CD4-positive, alpha-beta T cell (primary cell): ENCODE measurements at regions not wholly inside any gene's neighbourhood (a gene's known extent, or its start where the extent isn't known, plus 50 kb on each side); places are given as distances from the start of the nearest gene placed in this dataset.

Experiments
- ATAC-seq: fragments of 200-7000 bp; cut with Tn5 transposase; one replicate; pipeline ENCODE4 v1.10.0; 2022; ENCODE audit warnings: mild to moderate bottlenecking; ENCODE audit not compliant: poor library complexity
- CTCF ChIA-PET: fragments of 350-600 bp; sonication (Branson Sonifier 250); formaldehyde crosslinking; loops from one replicate; lab custom pipeline; 2021; ENCODE audit warnings: antibody characterized with exemption, inconsistent platforms; lab: Charles Lee
- POLR2A ChIA-PET: fragments of 350-600 bp; sonication (Branson Sonifier 250); formaldehyde crosslinking; loops from one replicate; lab custom pipeline; 2021; ENCODE audit warnings: antibody characterized with exemption, inconsistent platforms; lab: Charles Lee
- DNase-seq, 14 experiments: peaks; one replicate each; pipeline ENCODE4 v3.0.0-alpha.2; 2013 to 2020; ENCODE audit warnings: mixed read lengths in 2 of 14
- H3K27ac ChIP-seq, 2 donors: one replicate each; pipeline versions ENCODE4 v1.5.1 to v1.7.0; 2013; ENCODE audit warnings: low read length in 2 of 2, low read depth in 1 of 2, mild to moderate bottlenecking in 1 of 2
- H3K27me3 ChIP-seq, 2 experiments: 1 replicate in 1 of 2; 2 replicates in 1 of 2; pipeline versions ENCODE4 v1.6.1 to v1.7.0; 2013; ENCODE audit warnings: low read length in 2 of 2, control low read depth in 1 of 2, mild to moderate bottlenecking in 1 of 2, moderate library complexity in 1 of 2; ENCODE audit not compliant: insufficient read depth in 2 of 2, control insufficient read depth in 1 of 2
- H3K36me3 ChIP-seq: one replicate; pipeline ENCODE4 v1.6.1; 2013; ENCODE audit warnings: low read length, control low read depth; ENCODE audit not compliant: insufficient read depth
- H3K4me1 ChIP-seq: one replicate; pipeline ENCODE4 v1.6.1; 2013; ENCODE audit warnings: low read length, control low read depth; ENCODE audit not compliant: insufficient read depth
- H3K4me3 ChIP-seq: one replicate; pipeline ENCODE4 v1.5.1; 2013; ENCODE audit warnings: mild to moderate bottlenecking, low read length, moderate library complexity
- H3K9me3 ChIP-seq, 2 experiments: 1 replicate in 1 of 2; 2 replicates in 1 of 2; pipeline versions ENCODE4 v1.6.1 to v1.7.0; 2013; ENCODE audit warnings: low read length in 2 of 2, mild to moderate bottlenecking in 2 of 2, control low read depth in 1 of 2, moderate library complexity in 1 of 2; ENCODE audit not compliant: control insufficient read depth in 1 of 2, insufficient read depth in 1 of 2
- H3K27ac Mint-ChIP-seq: one replicate; pipeline ENCODE4 v1.8.0; 2020; ENCODE audit warnings: mixed read lengths
- H3K27me3 Mint-ChIP-seq: one replicate; pipeline ENCODE4 v1.8.0; 2021; ENCODE audit warnings: mixed read lengths
- H3K36me3 Mint-ChIP-seq: one replicate; pipeline ENCODE4 v1.8.0; 2021; ENCODE audit warnings: low read depth, mixed read lengths
- H3K4me1 Mint-ChIP-seq: one replicate; pipeline ENCODE4 v1.8.0; 2021; ENCODE audit warnings: low read depth, mixed read lengths
- H3K4me3 Mint-ChIP-seq: one replicate; pipeline ENCODE4 v1.8.0; 2020; ENCODE audit warnings: mild to moderate bottlenecking, mixed read lengths
- H3K9me3 Mint-ChIP-seq: one replicate; pipeline ENCODE4 v1.8.0; 2020; ENCODE audit warnings: mixed read lengths
- CTCF ChIP-seq: fragments of 200-600 bp; IDR thresholded peaks from one replicate; pipeline ENCODE4 v1.8.0; 2022; ENCODE audit warnings: antibody characterized with exemption, mild to moderate bottlenecking
- intact Hi-C, 2 experiments: fragments of 100-400 bp; cut with DNase I in 1 of 2; cut with micrococcal nuclease in 1 of 2; formaldehyde crosslinking; loops; one replicate each; pipeline versions ENCODE4 v1.15.1 to v1.9.0; 2023 to 2025; cut with DNase I, micrococcal nuclease

- Histone ChIP-seq H3K27me3 (no peaks in the 10 kb centered on the region), H3K4me3 (no peak overlapping the region), H3K9me3 (no peaks in the 10 kb centered on the region), H3K27ac (no peak overlapping the region), H3K4me1 (no peaks in the 10 kb centered on the region), H3K36me3 (no peaks in the 10 kb centered on the region)
- H3K27me3 Mint-ChIP-seq: no peaks in the 10 kb centered on the region
- ChIA-PET CTCF (no interaction called here), POLR2A (no interaction called here)
- no peak overlapping the region for H3K4me3 Mint-ChIP-seq
- TF ChIP-seq CTCF: no peak
- H3K9me3 Mint-ChIP-seq: no peaks in the 10 kb centered on the region
- no peaks in the 10 kb centered on the region for H3K4me1 Mint-ChIP-seq
- no peak overlapping the region for H3K27ac Mint-ChIP-seq
- no peak for DNase-seq
- no peaks in the 10 kb centered on the region for H3K36me3 Mint-ChIP-seq
- no peak for ATAC-seq
- intact Hi-C loops: no loop called here
Measured at GRCh38 chr5:15393146-15393545, 106.8 kb upstream of the FBXL7 start.

GRCh38 chr5:15391704-15392397 lies 108.1 kb upstream of the FBXL7 start:
- DNase-seq (no peak), ATAC-seq (no peak)
- Mint-ChIP-seq H3K4me3 (no peak overlapping the region), H3K36me3 (no peaks in the 10 kb centered on the region), H3K27me3 (no peaks in the 10 kb centered on the region), H3K4me1 (no peaks in the 10 kb centered on the region), H3K9me3 (peaks cover 4% of the 10 kb centered on the region), H3K27ac (no peak overlapping the region)
- TF ChIP-seq CTCF: no peak
- Histone ChIP-seq H3K9me3 (no peaks in the 10 kb centered on the region), H3K27ac (no peak overlapping the region), H3K36me3 (no peaks in the 10 kb centered on the region), H3K27me3 (no peaks in the 10 kb centered on the region), H3K4me1 (no peaks in the 10 kb centered on the region), H3K4me3 (no peak overlapping the region)
- ChIA-PET POLR2A (no interaction called here), CTCF (no interaction called here)
- intact Hi-C loops: no loop called here

GRCh38 chr5:15388866-15389265 lies 111.1 kb upstream of the FBXL7 start:
- Histone ChIP-seq H3K4me1 (no peaks in the 10 kb centered on the region), H3K4me3 (no peak overlapping the region), H3K27me3 (no peaks in the 10 kb centered on the region), H3K36me3 (no peaks in the 10 kb centered on the region), H3K27ac (no peak overlapping the region), H3K9me3 (peaks cover 0 to 27% of the 10 kb centered on the region in 2 experiments)
- POLR2A ChIA-PET: no interaction called here
- H3K36me3 Mint-ChIP-seq: no peaks in the 10 kb centered on the region
- no peaks in the 10 kb centered on the region for H3K27me3 Mint-ChIP-seq
- CTCF ChIA-PET: no interaction called here
- peaks cover 4% of the 10 kb centered on the region for H3K9me3 Mint-ChIP-seq
- H3K4me3 Mint-ChIP-seq: no peak overlapping the region
- H3K27ac Mint-ChIP-seq: no peak overlapping the region
- DNase-seq (no peak), ATAC-seq (no peak)
- H3K4me1 Mint-ChIP-seq: no peaks in the 10 kb centered on the region
- no peak for TF ChIP-seq CTCF
- intact Hi-C loops: no loop called here
